ENCODE measurements at regions not wholly inside any gene's neighbourhood (a gene's known extent, or its start where the extent isn't known, plus 50 kb on each side); places are given as distances from the start of the nearest gene placed in this dataset.

DNA sequence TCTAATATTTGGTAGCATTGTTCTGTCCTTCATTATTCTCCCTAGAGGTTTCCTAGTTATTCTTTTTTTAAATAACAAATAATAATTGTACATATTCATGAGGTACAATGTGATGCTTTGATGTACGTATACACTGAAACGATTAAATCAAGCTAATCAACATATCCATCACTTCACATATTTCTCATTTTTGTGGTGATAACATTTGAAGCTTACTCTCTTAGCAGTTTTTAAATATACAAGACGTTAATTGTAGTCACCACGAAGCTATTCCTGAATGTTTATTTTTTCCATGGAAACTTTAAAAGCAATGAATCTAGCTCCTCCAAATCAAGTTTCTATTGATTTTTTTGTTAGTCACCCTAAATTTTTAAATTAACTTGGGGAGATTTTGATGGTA is 81.1 kb upstream of the PRNP start:
- no peaks in the 10 kb centered on the region for H3K27me3 ChIP-seq (ENCODE audit: control insufficient read depth, insufficient read depth, low read length)
- no peak for FAIRE-seq

DNA sequence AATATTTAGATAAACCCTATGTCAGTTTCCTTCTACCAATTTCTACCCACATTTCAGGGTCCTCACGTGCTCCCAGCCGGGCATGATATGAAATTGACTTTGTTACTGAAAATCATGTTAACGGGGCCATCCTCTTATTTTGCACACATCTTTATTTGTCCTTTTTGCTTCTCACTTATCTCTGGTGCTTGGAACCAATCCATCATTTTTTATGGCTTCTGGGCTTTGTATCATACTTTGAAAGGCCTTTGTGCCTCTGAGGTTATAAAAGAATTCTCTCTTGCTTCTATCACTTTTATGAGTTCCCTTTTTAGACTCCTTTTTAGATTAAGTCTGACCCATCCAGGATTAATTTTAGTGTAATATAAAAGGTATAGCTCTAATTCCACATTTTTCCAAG is 81.7 kb upstream of the PRNP start:
- DNase-seq (ENCODE audit: low read depth) (no peak), FAIRE-seq (no peak)
- Histone ChIP-seq H3K36me3 (ENCODE audit: control insufficient read depth, insufficient read depth, low read length) (no peaks in the 10 kb centered on the region), H3K27me3 (ENCODE audit: control insufficient read depth, insufficient read depth, low read length) (no peaks in the 10 kb centered on the region), H3K4me3 (ENCODE audit: low read depth, low read length) (no peak overlapping the region)
- TF ChIP-seq, protein P1, sequence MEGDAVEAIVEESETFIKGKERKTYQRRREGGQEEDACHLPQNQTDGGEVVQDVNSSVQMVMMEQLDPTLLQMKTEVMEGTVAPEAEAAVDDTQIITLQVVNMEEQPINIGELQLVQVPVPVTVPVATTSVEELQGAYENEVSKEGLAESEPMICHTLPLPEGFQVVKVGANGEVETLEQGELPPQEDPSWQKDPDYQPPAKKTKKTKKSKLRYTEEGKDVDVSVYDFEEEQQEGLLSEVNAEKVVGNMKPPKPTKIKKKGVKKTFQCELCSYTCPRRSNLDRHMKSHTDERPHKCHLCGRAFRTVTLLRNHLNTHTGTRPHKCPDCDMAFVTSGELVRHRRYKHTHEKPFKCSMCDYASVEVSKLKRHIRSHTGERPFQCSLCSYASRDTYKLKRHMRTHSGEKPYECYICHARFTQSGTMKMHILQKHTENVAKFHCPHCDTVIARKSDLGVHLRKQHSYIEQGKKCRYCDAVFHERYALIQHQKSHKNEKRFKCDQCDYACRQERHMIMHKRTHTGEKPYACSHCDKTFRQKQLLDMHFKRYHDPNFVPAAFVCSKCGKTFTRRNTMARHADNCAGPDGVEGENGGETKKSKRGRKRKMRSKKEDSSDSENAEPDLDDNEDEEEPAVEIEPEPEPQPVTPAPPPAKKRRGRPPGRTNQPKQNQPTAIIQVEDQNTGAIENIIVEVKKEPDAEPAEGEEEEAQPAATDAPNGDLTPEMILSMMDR (IDR thresholded peaks at IDR 0.05; ENCODE audit: insufficient read depth, low read length, severe bottlenecking): no peak

More for the DNA sequence above, 81.1 kb upstream of the PRNP start:
- Histone ChIP-seq H3K36me3 (ENCODE audit: control insufficient read depth, insufficient read depth, low read length) (no peaks in the 10 kb centered on the region), H3K4me3 (ENCODE audit: low read depth, low read length) (no peak overlapping the region)
- TF ChIP-seq, protein P1 (IDR thresholded peaks at IDR 0.05; ENCODE audit: insufficient read depth, low read length, severe bottlenecking): no peak
- no peak for DNase-seq (ENCODE audit: low read depth)

DNA sequence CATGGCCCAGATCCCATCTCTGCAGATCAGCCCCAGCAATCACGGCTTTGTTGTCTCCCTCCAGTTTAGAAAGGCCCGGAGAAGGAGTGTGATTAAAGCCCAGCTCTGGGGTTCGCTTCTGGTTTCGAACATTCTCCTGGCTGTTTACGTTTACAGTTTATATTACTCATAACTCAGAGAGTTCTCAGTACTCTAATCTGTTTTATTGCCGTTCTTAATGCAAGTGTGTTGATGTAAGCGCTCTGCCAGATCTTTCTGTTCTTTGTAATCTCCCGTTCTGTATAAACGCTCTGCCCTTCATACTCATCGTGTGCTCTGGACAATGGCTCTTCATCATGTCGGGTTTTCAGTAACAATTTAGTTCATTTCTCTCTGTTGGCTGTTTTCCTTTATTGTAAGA is 82.5 kb upstream of the PRNP start:
- H3K4me3 ChIP-seq (ENCODE audit: low read depth, low read length): no peak overlapping the region
- no peaks in the 10 kb centered on the region for H3K36me3 ChIP-seq (ENCODE audit: control insufficient read depth, insufficient read depth, low read length)
- no peaks in the 10 kb centered on the region for H3K27me3 ChIP-seq (ENCODE audit: control insufficient read depth, insufficient read depth, low read length)
- TF ChIP-seq, protein P1 (IDR thresholded peaks at IDR 0.05; ENCODE audit: insufficient read depth, low read length, severe bottlenecking): no peak
- DNase-seq (ENCODE audit: low read depth) (no peak), FAIRE-seq (no peak)

DNA sequence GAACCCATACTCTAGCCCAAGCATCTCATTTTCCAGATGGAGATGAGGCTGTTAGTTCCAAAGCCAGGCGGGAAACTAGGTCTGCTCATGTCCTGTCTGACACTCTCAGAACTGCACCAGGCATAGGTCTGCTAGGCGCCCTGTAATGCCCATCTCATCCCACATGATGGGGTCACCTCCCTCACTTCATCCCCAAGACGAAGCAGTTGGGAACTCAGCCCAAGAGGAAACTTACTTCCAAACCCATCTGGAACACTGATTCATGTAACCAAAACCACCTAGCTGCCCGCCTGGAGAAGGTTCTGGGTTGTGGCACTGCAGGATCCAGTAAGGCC is 84.0 kb upstream of the PRNP start:
- no peak for DNase-seq (ENCODE audit: low read depth)
- TF ChIP-seq, protein P1 (IDR thresholded peaks at IDR 0.05; ENCODE audit: insufficient read depth, low read length, severe bottlenecking): no peak
- FAIRE-seq: no peak
- H3K4me3 ChIP-seq (ENCODE audit: low read depth, low read length): no peak overlapping the region
- H3K27me3 ChIP-seq (ENCODE audit: control insufficient read depth, insufficient read depth, low read length): no peaks in the 10 kb centered on the region
- no peaks in the 10 kb centered on the region for H3K36me3 ChIP-seq (ENCODE audit: control insufficient read depth, insufficient read depth, low read length)

DNA sequence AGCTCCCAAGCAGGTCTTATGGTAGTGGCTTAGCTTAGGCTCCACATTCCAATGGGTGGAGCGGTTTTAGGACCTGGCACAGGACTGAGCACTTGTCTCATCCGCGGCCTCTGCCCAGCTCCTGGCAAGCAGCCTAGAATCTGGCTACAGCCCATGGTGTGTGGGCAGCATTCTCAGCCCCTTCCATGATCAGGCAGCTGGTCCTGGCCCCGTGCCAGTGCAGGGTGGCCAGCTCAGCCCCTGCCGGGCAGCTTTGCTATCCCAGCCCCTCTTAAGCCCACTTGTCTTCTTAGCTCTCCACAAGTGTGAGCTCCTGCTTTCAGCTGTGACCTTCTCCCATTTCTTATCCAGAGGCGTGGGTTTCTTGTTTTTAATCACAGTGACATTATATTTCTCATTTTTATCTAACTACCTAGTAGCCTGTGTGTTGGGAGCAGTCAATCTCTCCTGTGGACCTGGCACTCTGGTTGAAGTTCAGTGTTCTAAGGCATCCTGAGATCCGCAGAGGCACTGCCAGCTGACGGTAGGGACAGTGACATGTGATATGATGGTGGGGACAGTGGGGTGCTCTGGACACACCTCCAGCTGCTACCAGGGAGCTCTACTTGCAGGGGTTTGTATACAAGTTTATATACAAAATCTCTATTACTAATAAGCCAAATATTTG is 84.5 kb upstream of the PRNP start:
- FAIRE-seq (no peak), DNase-seq (ENCODE audit: low read depth) (peak; percentile 60)
- no peak overlapping the region for H3K4me3 ChIP-seq (ENCODE audit: low read depth, low read length)
- no peaks in the 10 kb centered on the region for H3K27me3 ChIP-seq (ENCODE audit: control insufficient read depth, insufficient read depth, low read length)
- H3K36me3 ChIP-seq (ENCODE audit: control insufficient read depth, insufficient read depth, low read length): no peaks in the 10 kb centered on the region
- TF ChIP-seq, protein P1 (IDR thresholded peaks at IDR 0.05; ENCODE audit: insufficient read depth, low read length, severe bottlenecking): no peak

All from bronchial epithelial cell (primary cell).